WTC11 (cell line): ENCODE measurements at regions not wholly inside any gene's neighbourhood (a gene's known extent, or its start where the extent isn't known, plus 50 kb on each side); places are given as distances from the start of the nearest gene placed in this dataset.

Source experiments
- ATF3 ChIP-seq: sonication (generic); formaldehyde crosslinking; conservative IDR thresholded peaks from 2 replicates; pipeline ENCODE4 v1.8.1; 2022; ENCODE audit warnings: mild to moderate bottlenecking, missing genetic modification reagents
- CTCF ChIP-seq: fragments of 200-600 bp; IDR thresholded peaks from 2 replicates; pipeline ENCODE4 v1.8.0; 2022; ENCODE audit warnings: antibody characterized with exemption
- ESRRA ChIP-seq: sonication (generic); formaldehyde crosslinking; IDR thresholded peaks from 2 replicates; pipeline ENCODE4 v1.8.1; 2022; ENCODE audit warnings: mild to moderate bottlenecking, missing genetic modification reagents, borderline replicate concordance
- FOXP1 ChIP-seq: sonication (generic); formaldehyde crosslinking; IDR thresholded peaks from 2 replicates; pipeline ENCODE4 v1.8.0; 2022; ENCODE audit warnings: missing genetic modification reagents, mild to moderate bottlenecking, moderate library complexity, borderline replicate concordance
- MYBL2 ChIP-seq: sonication (generic); formaldehyde crosslinking; IDR thresholded peaks from 2 replicates; pipeline ENCODE4 v1.8.1; 2023; ENCODE audit warnings: mild to moderate bottlenecking, moderate library complexity, missing genetic modification reagents
- SMAD4 ChIP-seq: sonication (generic); formaldehyde crosslinking; IDR thresholded peaks from 2 replicates; pipeline ENCODE4 v1.8.0; 2022; ENCODE audit warnings: mild to moderate bottlenecking, missing genetic modification reagents
- ZMAT4 ChIP-seq: fragments of 250-450 bp; sonication (Bioruptor Pico); IDR thresholded peaks from 2 replicates; pipeline ENCODE4 v1.9.0; 2021; ENCODE audit warnings: mild to moderate bottlenecking
- ZNF317 ChIP-seq: sonication (generic); formaldehyde crosslinking; IDR thresholded peaks from 2 replicates; pipeline ENCODE4 v1.8.1; 2023; ENCODE audit warnings: low read depth, mild to moderate bottlenecking, moderate library complexity, missing genetic modification reagents, borderline replicate concordance
- ZSCAN18 ChIP-seq: fragments of 250-450 bp; sonication (Bioruptor Pico); IDR thresholded peaks from 2 replicates; pipeline ENCODE4 v2.1.2; 2022; ENCODE audit warnings: mild to moderate bottlenecking, moderate library complexity

- TF ChIP-seq FOXP1 (CRISPR knock-in tag) (no peak), ATF3 (no peak), CTCF (no peak), ZMAT4 (no peak), MYBL2 (no peak), ZNF317 (CRISPR knock-in tag) (no peak), ESRRA (CRISPR knock-in tag) (no peak), ZSCAN18 (CRISPR knock-in tag) (no peak), SMAD4 (CRISPR knock-in tag) (no peak)
Measured at GRCh38 chr4:15232366-15233263, 195.2 kb upstream of the C1QTNF7 start.
